Uterus (tissue), 2 donors: ENCODE measurements at regions not wholly inside any gene's neighbourhood (a gene's known extent, or its start where the extent isn't known, plus 50 kb on each side); places are given as distances from the start of the nearest gene placed in this dataset.

Experiments
- CTCF ChIP-seq, 4 experiments: fragments of 200-600 bp in 2 of 4; fragments of 450-650 bp in 2 of 4; sonication (generic) in 2 of 4; IDR thresholded peaks; one replicate each; pipeline ENCODE4 v1.5.1; 2016 to 2019; ENCODE audit warnings: antibody characterized with exemption in 4 of 4, mild to moderate bottlenecking in 2 of 4, moderate library complexity in 1 of 4
- POLR2A ChIP-seq, 2 donors: fragments of 450-650 bp; IDR thresholded peaks; one replicate each; pipeline ENCODE4 v1.6.1; 2016; ENCODE audit warnings: antibody characterized with exemption in 2 of 2, mild to moderate bottlenecking in 1 of 2, moderate library complexity in 1 of 2

GRCh38 chr7:25643770-25644394, 415.6 kb upstream of the NPVF start:
- TF ChIP-seq CTCF (IDR thresholded peaks at IDR 0.05) (no peak), POLR2A (IDR thresholded peaks at IDR 0.05) (no peak)
